GM21423 (cell line): ENCODE measurements at regions not wholly inside any gene's neighbourhood (a gene's known extent, or its start where the extent isn't known, plus 50 kb on each side); places are given as distances from the start of the nearest gene placed in this dataset.

Source experiments
- ATAC-seq: cut with Tn5 transposase; IDR thresholded peaks from one replicate; pipeline ENCODE4 v1.9.1; 2021; ENCODE audit warnings: mild to moderate bottlenecking, moderate library complexity; ENCODE audit not compliant: unreplicated experiment

GRCh38 chr5:135220394-135221186 lies 178.4 kb downstream of the MACROH2A1 start:
- ATAC-seq, result no peak

- no peak for ATAC-seq
Measured at GRCh38 chr5:135219868-135220267, 179.2 kb downstream of the MACROH2A1 start.

- no peak for ATAC-seq
Measured at GRCh38 chr5:135218790-135219568, 180.1 kb downstream of the MACROH2A1 start.

- ATAC-seq, result no peak
Measured at GRCh38 chr5:135218486-135218755, 180.6 kb downstream of the MACROH2A1 start.

- ATAC-seq, result no peak
Measured at GRCh38 chr5:135217669-135218485, 181.2 kb downstream of the MACROH2A1 start.

GRCh38 chr5:135216471-135217343 lies 182.3 kb downstream of the MACROH2A1 start:
- ATAC-seq, result no peak

GRCh38 chr5:135215617-135216470 lies 181.8 kb upstream of the PITX1 start:
- ATAC-seq, result no peak

- no peak for ATAC-seq
Measured at GRCh38 chr5:135214897-135215616, 181.0 kb upstream of the PITX1 start.

- ATAC-seq, result no peak
Measured at GRCh38 chr5:135213466-135214239, 179.6 kb upstream of the PITX1 start.

- no peak for ATAC-seq
Measured at GRCh38 chr5:135213027-135213386, 179.0 kb upstream of the PITX1 start.

- no peak for ATAC-seq
Measured at GRCh38 chr5:135212361-135213026, 178.5 kb upstream of the PITX1 start.

GRCh38 chr5:135211791-135212190 lies 177.8 kb upstream of the PITX1 start:
- no peak for ATAC-seq

GRCh38 chr5:135211083-135211790 lies 177.2 kb upstream of the PITX1 start:
- no peak for ATAC-seq

- no peak for ATAC-seq
Measured at GRCh38 chr5:135210286-135211055, 176.4 kb upstream of the PITX1 start.

- no peak for ATAC-seq
Measured at GRCh38 chr5:135208903-135209721, 175.1 kb upstream of the PITX1 start.

- ATAC-seq, result no peak
Measured at GRCh38 chr5:135208555-135208902, 174.5 kb upstream of the PITX1 start.
